ENCODE measurements at regions not wholly inside any gene's neighbourhood (a gene's known extent, or its start where the extent isn't known, plus 50 kb on each side); places are given as distances from the start of the nearest gene placed in this dataset.

GRCh38 chr3:25915673-25916072 lies 125.8 kb downstream of the OXSM start:
- TF ChIP-seq POLR2A (IDR thresholded peaks at IDR 0.05; ENCODE audit: extremely low read depth, insufficient read length) = no peak
- TF ChIP-seq CTCF (IDR thresholded peaks at IDR 0.05; ENCODE audit: low read depth, low read length) = no peak
- no peak for TF ChIP-seq MAX (IDR thresholded peaks at IDR 0.05; ENCODE audit: low read depth, low read length)
- TF ChIP-seq MYC (IDR thresholded peaks at IDR 0.05; ENCODE audit: low read depth, low read length) = no peak
